ENCODE measurements at regions not wholly inside any gene's neighbourhood (a gene's known extent, or its start where the extent isn't known, plus 50 kb on each side); places are given as distances from the start of the nearest gene placed in this dataset.
"Not testable (repeated sequence)": the region's sequence is repeated elsewhere in the genome, so short reads cannot be mapped to it uniquely, and the experiment has no call there.

GRCh38 chr12:131311764-131312163 lies 358.1 kb downstream of the ADGRD1 start:
- TF ChIP-seq CTCF (IDR thresholded peaks at IDR 0.05; ENCODE audit: insufficient read depth, low read length, poor library complexity, severe bottlenecking) = no peak
- no peaks in the 10 kb centered on the region for H3K27me3 ChIP-seq (ENCODE audit: control insufficient read depth, insufficient read depth, low read length)
- no peak overlapping the region for H3K4me3 ChIP-seq (ENCODE audit: low read depth, low read length)
- H3K36me3 ChIP-seq (ENCODE audit: control insufficient read depth, insufficient read depth, low read length) = no peaks in the 10 kb centered on the region
- no peak for DNase-seq (ENCODE audit: low read depth)

- DNase-seq (ENCODE audit: low read depth); H3K4me3 ChIP-seq (ENCODE audit: low read depth, low read length); H3K27me3 ChIP-seq (ENCODE audit: control insufficient read depth, insufficient read depth, low read length); H3K36me3 ChIP-seq (ENCODE audit: control insufficient read depth, insufficient read depth, low read length): not testable (repeated sequence)
Measured at GRCh38 chr12:131312382-131312781, 358.7 kb downstream of the ADGRD1 start.

GRCh38 chr12:131312793-131313545 lies 359.3 kb downstream of the ADGRD1 start:
- Histone ChIP-seq H3K27me3 (ENCODE audit: control insufficient read depth, insufficient read depth, low read length) (no peaks in the 10 kb centered on the region), H3K36me3 (ENCODE audit: control insufficient read depth, insufficient read depth, low read length) (no peaks in the 10 kb centered on the region), H3K4me3 (ENCODE audit: low read depth, low read length) (no peak overlapping the region)
- no peak for DNase-seq (ENCODE audit: low read depth)
- TF ChIP-seq CTCF (IDR thresholded peaks at IDR 0.05; ENCODE audit: insufficient read depth, low read length, poor library complexity, severe bottlenecking) = no peak

- no peaks in the 10 kb centered on the region for H3K36me3 ChIP-seq (ENCODE audit: control insufficient read depth, insufficient read depth, low read length)
- no peaks in the 10 kb centered on the region for H3K27me3 ChIP-seq (ENCODE audit: control insufficient read depth, insufficient read depth, low read length)
- H3K4me3 ChIP-seq (ENCODE audit: low read depth, low read length) = no peak overlapping the region
- TF ChIP-seq CTCF (IDR thresholded peaks at IDR 0.05; ENCODE audit: insufficient read depth, low read length, poor library complexity, severe bottlenecking) = no peak
- no peak for DNase-seq (ENCODE audit: low read depth)
Measured at GRCh38 chr12:131313635-131314034, 359.9 kb downstream of the ADGRD1 start.

- no peak for TF ChIP-seq CTCF (IDR thresholded peaks at IDR 0.05; ENCODE audit: insufficient read depth, low read length, poor library complexity, severe bottlenecking)
- no peak for DNase-seq (ENCODE audit: low read depth)
- Histone ChIP-seq H3K36me3 (ENCODE audit: control insufficient read depth, insufficient read depth, low read length) (no peaks in the 10 kb centered on the region), H3K27me3 (ENCODE audit: control insufficient read depth, insufficient read depth, low read length) (no peaks in the 10 kb centered on the region), H3K4me3 (ENCODE audit: low read depth, low read length) (no peak overlapping the region)
Measured at GRCh38 chr12:131314524-131315090, 360.9 kb downstream of the ADGRD1 start.

GRCh38 chr12:131315601-131316000 lies 361.9 kb downstream of the ADGRD1 start:
- no peak for TF ChIP-seq CTCF (IDR thresholded peaks at IDR 0.05; ENCODE audit: insufficient read depth, low read length, poor library complexity, severe bottlenecking)
- Histone ChIP-seq H3K27me3 (ENCODE audit: control insufficient read depth, insufficient read depth, low read length) (no peaks in the 10 kb centered on the region), H3K36me3 (ENCODE audit: control insufficient read depth, insufficient read depth, low read length) (no peaks in the 10 kb centered on the region), H3K4me3 (ENCODE audit: low read depth, low read length) (no peak overlapping the region)
- no peak for DNase-seq (ENCODE audit: low read depth)
